ENCODE measurements at regions not wholly inside any gene's neighbourhood (a gene's known extent, or its start where the extent isn't known, plus 50 kb on each side); places are given as distances from the start of the nearest gene placed in this dataset.
A peak's percentile ranks its signal among the peaks of the same experiment; 100 is the strongest.

GRCh38 chr10:8638088-8638672 is 583.7 kb downstream of the GATA3 start:
- H3K23ac ChIP-seq (ENCODE audit: low read length): no peak overlapping the region
- peak overlapping the region; percentile 26 for H4K91ac ChIP-seq (ENCODE audit: low read depth, low read length)
- no peak overlapping the region for H2BK5ac ChIP-seq (ENCODE audit: low read depth, low read length, poor library complexity)
- no peak overlapping the region for H3K4me2 ChIP-seq (ENCODE audit: low read length)
- peaks cover 2 to 4% of the 10 kb centered on the region in 2 experiments for H3K4me1 ChIP-seq (ENCODE audit: control insufficient read depth in 1 of 2, insufficient read depth in 2 of 2, low read length in 2 of 2)
- no CpG with 5 or more reads among the region's 4 CpGs for WGBS (ENCODE audit: extremely low coverage, insufficient coverage, insufficient read length)
- no peak overlapping the region for H4K8ac ChIP-seq (ENCODE audit: low read depth, low read length)
- peak in 1 of 2 donors; percentile 12 for DNase-seq
- H3K27ac ChIP-seq (ENCODE audit: low read depth, low read length): no peak overlapping the region
- no peak overlapping the region for H2BK120ac ChIP-seq (ENCODE audit: insufficient read depth, low read length, poor library complexity)
- no peak overlapping the region for H3K4ac ChIP-seq (ENCODE audit: low read depth, low read length)
- H3K4me3 ChIP-seq (ENCODE audit: low read depth, low read length): no peak overlapping the region
- H3K36me3 ChIP-seq (ENCODE audit: control insufficient read depth in 1 of 2, insufficient read depth in 2 of 2, low read length in 2 of 2): no peaks in the 10 kb centered on the region
- no peaks in the 10 kb centered on the region for H3K27me3 ChIP-seq (ENCODE audit: insufficient read depth, low read length)
- no peak overlapping the region for H2BK12ac ChIP-seq (ENCODE audit: low read length)
- no peak overlapping the region for H3K18ac ChIP-seq (ENCODE audit: low read length)
- H3K79me1 ChIP-seq (ENCODE audit: low read length): peaks cover 5% of the 10 kb centered on the region
- no peak overlapping the region for H3K14ac ChIP-seq (ENCODE audit: low read length)
- no peak overlapping the region for H4K12ac ChIP-seq (ENCODE audit: low read depth, low read length)
- no peak overlapping the region for H3K9ac ChIP-seq (ENCODE audit: low read length)
- H3K79me2 ChIP-seq (ENCODE audit: control insufficient read depth, insufficient read depth, low read length, poor library complexity): peaks cover 2% of the 10 kb centered on the region
- H2AFZ ChIP-seq (ENCODE audit: insufficient read depth, low read length, poor library complexity): no peak overlapping the region
- H2AK5ac ChIP-seq (ENCODE audit: low read length): no peak overlapping the region
- peaks cover 4% of the 10 kb centered on the region for H3K9me3 ChIP-seq (ENCODE audit: insufficient read depth, low read depth, low read length)

- H2BK12ac ChIP-seq (ENCODE audit: low read length): no peak overlapping the region
- H4K12ac ChIP-seq (ENCODE audit: low read depth, low read length): no peak overlapping the region
- H3K27me3 ChIP-seq (ENCODE audit: insufficient read depth, low read length): no peaks in the 10 kb centered on the region
- peaks cover 2% of the 10 kb centered on the region for H3K79me2 ChIP-seq (ENCODE audit: control insufficient read depth, insufficient read depth, low read length, poor library complexity)
- no peak overlapping the region for H3K4me3 ChIP-seq (ENCODE audit: low read depth, low read length)
- peaks cover 2 to 4% of the 10 kb centered on the region in 2 experiments for H3K4me1 ChIP-seq (ENCODE audit: control insufficient read depth in 1 of 2, insufficient read depth in 2 of 2, low read length in 2 of 2)
- H2BK120ac ChIP-seq (ENCODE audit: insufficient read depth, low read length, poor library complexity): no peak overlapping the region
- no peak overlapping the region for H2AFZ ChIP-seq (ENCODE audit: insufficient read depth, low read length, poor library complexity)
- no peak overlapping the region for H3K18ac ChIP-seq (ENCODE audit: low read length)
- peak overlapping the region; percentile 66 for H3K27ac ChIP-seq (ENCODE audit: low read depth, low read length)
- H4K8ac ChIP-seq (ENCODE audit: low read depth, low read length): no peak overlapping the region
- H3K9me3 ChIP-seq (ENCODE audit: insufficient read depth, low read depth, low read length): peaks cover 4% of the 10 kb centered on the region
- no peak overlapping the region for H2BK5ac ChIP-seq (ENCODE audit: low read depth, low read length, poor library complexity)
- H4K91ac ChIP-seq (ENCODE audit: low read depth, low read length): no peak overlapping the region
- WGBS (ENCODE audit: extremely low coverage, insufficient coverage, insufficient read length): no CpG with 5 or more reads among the region's 6 CpGs
- peaks cover 5% of the 10 kb centered on the region for H3K79me1 ChIP-seq (ENCODE audit: low read length)
- H3K14ac ChIP-seq (ENCODE audit: low read length): no peak overlapping the region
- no peaks in the 10 kb centered on the region for H3K36me3 ChIP-seq (ENCODE audit: control insufficient read depth in 1 of 2, insufficient read depth in 2 of 2, low read length in 2 of 2)
- H3K23ac ChIP-seq (ENCODE audit: low read length): no peak overlapping the region
- H3K9ac ChIP-seq (ENCODE audit: low read length): no peak overlapping the region
- no peak overlapping the region for H2AK5ac ChIP-seq (ENCODE audit: low read length)
- peak; percentile 75 to 89 for DNase-seq
- H3K4ac ChIP-seq (ENCODE audit: low read depth, low read length): no peak overlapping the region
- H3K4me2 ChIP-seq (ENCODE audit: low read length): no peak overlapping the region
Observed at GRCh38 chr10:8639486-8640185, 585.1 kb downstream of the GATA3 start.

GRCh38 chr10:8640301-8640700 is 585.8 kb downstream of the GATA3 start:
- H4K8ac ChIP-seq (ENCODE audit: low read depth, low read length): no peak overlapping the region
- no peak overlapping the region for H2BK5ac ChIP-seq (ENCODE audit: low read depth, low read length, poor library complexity)
- H3K79me1 ChIP-seq (ENCODE audit: low read length): peaks cover 4% of the 10 kb centered on the region
- no peak overlapping the region for H4K12ac ChIP-seq (ENCODE audit: low read depth, low read length)
- DNase-seq: peak in 1 of 2 donors; percentile 21
- H3K4ac ChIP-seq (ENCODE audit: low read depth, low read length): no peak overlapping the region
- peaks cover 4% of the 10 kb centered on the region for H3K9me3 ChIP-seq (ENCODE audit: insufficient read depth, low read depth, low read length)
- no peak overlapping the region for H2AFZ ChIP-seq (ENCODE audit: insufficient read depth, low read length, poor library complexity)
- no peak overlapping the region for H3K18ac ChIP-seq (ENCODE audit: low read length)
- H3K27ac ChIP-seq (ENCODE audit: low read depth, low read length): peak overlapping the region; percentile 66
- no peak overlapping the region for H2AK5ac ChIP-seq (ENCODE audit: low read length)
- no peak overlapping the region for H3K9ac ChIP-seq (ENCODE audit: low read length)
- no peak overlapping the region for H3K23ac ChIP-seq (ENCODE audit: low read length)
- no peaks in the 10 kb centered on the region for H3K36me3 ChIP-seq (ENCODE audit: control insufficient read depth in 1 of 2, insufficient read depth in 2 of 2, low read length in 2 of 2)
- peaks cover 2 to 4% of the 10 kb centered on the region in 2 experiments for H3K4me1 ChIP-seq (ENCODE audit: control insufficient read depth in 1 of 2, insufficient read depth in 2 of 2, low read length in 2 of 2)
- no peak overlapping the region for H2BK12ac ChIP-seq (ENCODE audit: low read length)
- no peaks in the 10 kb centered on the region for H3K27me3 ChIP-seq (ENCODE audit: insufficient read depth, low read length)
- H3K14ac ChIP-seq (ENCODE audit: low read length): no peak overlapping the region
- WGBS (ENCODE audit: extremely low coverage, insufficient coverage, insufficient read length): no CpG with 5 or more reads among the region's 3 CpGs
- H4K91ac ChIP-seq (ENCODE audit: low read depth, low read length): no peak overlapping the region
- H3K4me3 ChIP-seq (ENCODE audit: low read depth, low read length): no peak overlapping the region
- peaks cover 2% of the 10 kb centered on the region for H3K79me2 ChIP-seq (ENCODE audit: control insufficient read depth, insufficient read depth, low read length, poor library complexity)
- H3K4me2 ChIP-seq (ENCODE audit: low read length): no peak overlapping the region
- H2BK120ac ChIP-seq (ENCODE audit: insufficient read depth, low read length, poor library complexity): no peak overlapping the region

GRCh38 chr10:8640878-8641277 is 586.4 kb downstream of the GATA3 start:
- no peak overlapping the region for H2AK5ac ChIP-seq (ENCODE audit: low read length)
- H3K27ac ChIP-seq (ENCODE audit: low read depth, low read length): no peak overlapping the region
- H2AFZ ChIP-seq (ENCODE audit: insufficient read depth, low read length, poor library complexity): no peak overlapping the region
- peaks cover 4% of the 10 kb centered on the region for H3K9me3 ChIP-seq (ENCODE audit: insufficient read depth, low read depth, low read length)
- no peak overlapping the region for H3K18ac ChIP-seq (ENCODE audit: low read length)
- no peak overlapping the region for H3K4me3 ChIP-seq (ENCODE audit: low read depth, low read length)
- H4K8ac ChIP-seq (ENCODE audit: low read depth, low read length): no peak overlapping the region
- H3K4me2 ChIP-seq (ENCODE audit: low read length): no peak overlapping the region
- peaks cover 2 to 4% of the 10 kb centered on the region in 2 experiments for H3K4me1 ChIP-seq (ENCODE audit: control insufficient read depth in 1 of 2, insufficient read depth in 2 of 2, low read length in 2 of 2)
- H2BK5ac ChIP-seq (ENCODE audit: low read depth, low read length, poor library complexity): no peak overlapping the region
- peaks cover 2% of the 10 kb centered on the region for H3K79me2 ChIP-seq (ENCODE audit: control insufficient read depth, insufficient read depth, low read length, poor library complexity)
- no peaks in the 10 kb centered on the region for H3K27me3 ChIP-seq (ENCODE audit: insufficient read depth, low read length)
- DNase-seq: no peak
- H3K9ac ChIP-seq (ENCODE audit: low read length): no peak overlapping the region
- H2BK120ac ChIP-seq (ENCODE audit: insufficient read depth, low read length, poor library complexity): no peak overlapping the region
- no peak overlapping the region for H3K4ac ChIP-seq (ENCODE audit: low read depth, low read length)
- H4K91ac ChIP-seq (ENCODE audit: low read depth, low read length): no peak overlapping the region
- H2BK12ac ChIP-seq (ENCODE audit: low read length): no peak overlapping the region
- no peak overlapping the region for H3K23ac ChIP-seq (ENCODE audit: low read length)
- no peak overlapping the region for H4K12ac ChIP-seq (ENCODE audit: low read depth, low read length)
- no peaks in the 10 kb centered on the region for H3K36me3 ChIP-seq (ENCODE audit: control insufficient read depth in 1 of 2, insufficient read depth in 2 of 2, low read length in 2 of 2)
- H3K14ac ChIP-seq (ENCODE audit: low read length): no peak overlapping the region
- peaks cover 3% of the 10 kb centered on the region for H3K79me1 ChIP-seq (ENCODE audit: low read length)
